GM15510 (cell line): ENCODE measurements at regions not wholly inside any gene's neighbourhood (a gene's known extent, or its start where the extent isn't known, plus 50 kb on each side); places are given as distances from the start of the nearest gene placed in this dataset.

Experiments
- POLR2A ChIP-seq: IDR thresholded peaks from 3 replicates; pipeline ENCODE4 v1.6.1; 2011; ENCODE audit warnings: borderline replicate concordance; ENCODE audit not compliant: insufficient read length; ENCODE audit errors: extremely low read depth

DNA sequence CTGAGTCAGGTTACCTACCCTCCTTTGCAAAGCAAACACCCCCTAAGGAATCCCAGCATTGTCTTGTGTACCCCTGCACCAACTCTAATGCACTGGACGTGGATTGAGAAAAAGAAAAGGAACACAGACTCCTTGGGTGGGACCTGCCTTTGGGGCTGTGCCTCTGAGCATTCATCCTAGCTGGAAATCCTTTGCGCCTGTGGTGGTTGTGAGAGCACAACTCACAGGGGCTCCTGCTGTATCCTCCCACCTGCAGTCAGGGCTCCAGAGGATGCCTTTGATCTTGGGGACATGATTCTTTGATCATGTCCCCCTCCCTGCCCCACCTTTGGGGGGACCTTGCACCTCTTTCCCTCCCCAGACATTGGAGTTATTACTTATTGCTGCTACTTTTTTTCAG lies 338.5 kb downstream of the GADD45G start:
- TF ChIP-seq POLR2A = no peak

DNA sequence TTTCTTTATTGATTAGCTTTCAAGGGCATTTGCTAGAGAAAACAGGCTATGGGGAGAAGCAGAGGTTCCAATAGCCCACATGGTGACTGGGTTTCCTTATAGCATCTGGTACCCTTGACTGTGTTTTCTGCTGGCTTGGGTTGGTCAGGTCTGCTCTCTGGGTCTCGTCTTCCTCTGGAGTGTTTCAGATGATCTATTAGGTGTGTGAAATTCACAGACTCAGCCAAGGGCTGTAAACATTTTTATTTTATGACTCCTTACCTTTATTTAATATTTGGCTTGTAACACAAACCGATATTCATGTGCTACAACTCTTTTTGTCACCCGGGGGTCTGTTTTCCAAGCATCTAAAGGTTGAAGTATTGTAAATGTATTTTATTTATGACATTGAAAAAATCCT lies 338.9 kb downstream of the GADD45G start:
- TF ChIP-seq POLR2A = no peak

GRCh38 chr9:89945133-89945532 lies 340.3 kb downstream of the GADD45G start:
- TF ChIP-seq POLR2A = no peak

GRCh38 chr9:89946741-89947140 lies 341.9 kb downstream of the GADD45G start:
- no peak for TF ChIP-seq POLR2A

- no peak for TF ChIP-seq POLR2A
These were observed 344.3 kb downstream of the GADD45G start for GRCh38 chr9:89949111-89949510.

GRCh38 chr9:89951675-89952074 lies 346.9 kb downstream of the GADD45G start:
- TF ChIP-seq POLR2A = no peak

GRCh38 chr9:89952401-89952800 lies 347.6 kb downstream of the GADD45G start:
- no peak for TF ChIP-seq POLR2A

DNA sequence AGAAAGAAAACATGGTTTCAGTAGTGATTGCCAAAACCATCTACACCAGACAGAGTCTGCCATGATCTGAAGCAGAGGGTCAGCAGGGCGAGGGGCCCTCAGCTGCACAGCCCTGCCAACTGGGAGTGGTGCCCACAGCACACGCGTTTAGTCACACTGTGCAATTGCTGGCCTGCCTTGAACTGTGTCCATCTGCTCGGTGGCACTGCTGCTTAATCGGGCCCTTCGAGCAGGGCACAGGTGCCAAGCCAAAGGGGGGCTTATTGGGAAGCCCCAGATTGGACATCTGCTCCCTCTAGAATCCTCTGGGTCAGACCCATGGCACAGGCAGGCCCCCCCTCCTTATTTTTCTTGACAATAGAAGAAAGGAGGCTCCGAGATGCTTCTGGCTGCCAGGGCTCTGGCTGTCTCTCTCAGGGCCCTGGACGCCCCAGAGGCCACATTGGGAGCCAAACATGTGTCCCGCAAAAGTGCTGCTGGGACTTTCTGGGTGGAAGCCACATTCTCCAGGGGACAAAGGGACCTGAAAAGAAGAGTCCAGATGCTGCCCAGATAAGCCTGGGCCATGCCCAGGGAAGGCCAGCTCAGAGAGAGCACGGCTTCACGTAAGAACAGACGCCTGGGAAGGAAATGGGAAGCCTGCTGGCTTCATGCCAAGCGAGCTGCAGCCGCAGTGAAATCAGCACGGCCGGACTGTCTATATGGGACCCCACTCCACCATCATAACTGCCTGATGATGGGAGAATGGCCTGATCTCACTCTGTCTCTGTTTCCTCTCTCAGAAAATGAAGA lies 349.2 kb downstream of the GADD45G start:
- TF ChIP-seq POLR2A = no peak

GRCh38 chr9:89955144-89955543 lies 350.3 kb downstream of the GADD45G start:
- TF ChIP-seq POLR2A = no peak

DNA sequence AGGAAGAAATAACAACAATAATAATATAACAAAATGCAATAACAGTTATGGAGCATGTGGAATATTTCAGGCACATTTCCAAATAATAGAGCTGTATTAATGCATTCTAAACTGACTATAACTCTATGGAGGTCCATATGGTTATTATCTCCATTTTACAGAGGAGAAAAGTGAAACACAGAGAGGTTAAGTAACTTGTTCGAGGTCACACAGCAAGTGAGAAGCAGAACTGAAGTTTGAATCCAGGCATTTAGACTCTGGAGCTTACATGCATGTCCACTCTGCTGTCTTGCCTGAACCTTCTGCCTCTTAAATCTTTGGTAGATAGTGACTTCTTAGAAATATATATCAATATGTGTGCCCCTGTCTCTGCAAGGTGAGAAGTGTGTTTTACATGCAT lies 350.8 kb downstream of the GADD45G start:
- TF ChIP-seq POLR2A = no peak

GRCh38 chr9:89956331-89956730 lies 351.5 kb downstream of the GADD45G start:
- TF ChIP-seq POLR2A = no peak

GRCh38 chr9:89956907-89957306 lies 352.1 kb downstream of the GADD45G start:
- no peak for TF ChIP-seq POLR2A

- TF ChIP-seq POLR2A = no peak
These were observed 353.3 kb downstream of the GADD45G start for GRCh38 chr9:89958086-89958485.

GRCh38 chr9:89961616-89962341 lies 357.0 kb downstream of the GADD45G start:
- no peak for TF ChIP-seq POLR2A

DNA sequence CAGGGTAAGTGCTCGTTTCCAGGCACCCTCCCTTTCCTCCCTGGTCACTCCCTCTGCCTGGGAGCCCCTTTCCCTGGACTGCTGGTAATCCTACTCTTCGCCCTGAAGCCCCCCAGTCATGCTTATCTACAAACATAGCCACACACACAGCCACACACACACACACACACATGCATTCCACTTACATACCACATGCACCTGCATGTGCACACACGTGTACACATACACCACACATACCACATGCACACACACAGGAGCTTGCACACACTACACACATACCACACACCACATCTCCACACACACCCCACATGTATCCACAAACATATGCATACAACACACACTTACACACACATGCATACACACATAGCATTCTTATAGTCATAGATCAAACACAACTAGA lies 358.5 kb downstream of the GADD45G start:
- TF ChIP-seq POLR2A = no peak

DNA sequence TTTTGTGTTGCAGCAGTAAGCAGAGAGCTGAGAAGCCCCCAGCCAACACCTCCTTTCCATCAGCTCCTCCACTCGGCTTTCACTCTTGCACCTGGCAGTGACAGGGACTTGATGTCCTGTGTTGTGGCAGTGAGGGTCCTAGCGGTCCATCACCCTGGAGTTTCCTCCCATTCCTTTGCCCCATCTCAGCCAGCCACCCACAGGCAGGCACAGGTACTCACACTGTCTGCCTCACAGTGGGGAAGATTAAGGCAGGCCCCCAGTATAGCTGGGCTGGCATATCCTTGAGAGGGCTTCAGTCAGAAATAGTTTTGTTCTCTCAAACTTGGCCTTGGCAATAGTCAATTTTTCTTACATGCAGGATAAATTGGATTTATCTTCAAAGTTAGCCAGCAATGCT lies 362.7 kb downstream of the GADD45G start:
- no peak for TF ChIP-seq POLR2A
